ENCODE measurements at regions not wholly inside any gene's neighbourhood (a gene's known extent, or its start where the extent isn't known, plus 50 kb on each side); places are given as distances from the start of the nearest gene placed in this dataset.

GRCh38 chr20:22442318-22442717, 142.1 kb downstream of the FOXA2 start:
- TF ChIP-seq PRDM15 (CRISPR knock-in tag; IDR thresholded peaks at IDR 0.05) (no peak), CTCF (IDR thresholded peaks at IDR 0.05) (no peak), SMAD3 (CRISPR knock-in tag; IDR thresholded peaks at IDR 0.05; ENCODE audit: borderline replicate concordance) (no peak), SP1 (CRISPR knock-in tag; conservative IDR thresholded peaks at IDR 0.05) (no peak)
